Duodenal mucosa (tissue), 2 donors: ENCODE measurements at regions not wholly inside any gene's neighbourhood (a gene's known extent, or its start where the extent isn't known, plus 50 kb on each side); places are given as distances from the start of the nearest gene placed in this dataset.

ENCODE experiments used
- H3K27ac ChIP-seq: one replicate; pipeline ENCODE4 v1.7.0; 2013; ENCODE audit warnings: low read depth, low read length
- H3K27me3 ChIP-seq, 2 donors: one replicate each; pipeline ENCODE4 v1.7.0; 2013; ENCODE audit warnings: low read length in 2 of 2, control low read depth in 1 of 2; ENCODE audit not compliant: insufficient read depth in 2 of 2, control insufficient read depth in 1 of 2
- H3K36me3 ChIP-seq, 2 donors: one replicate each; pipeline ENCODE4 v1.7.0; 2013; ENCODE audit warnings: low read length in 2 of 2, control low read depth in 1 of 2; ENCODE audit not compliant: insufficient read depth in 2 of 2, control insufficient read depth in 1 of 2
- H3K4me1 ChIP-seq, 2 donors: one replicate each; pipeline ENCODE4 v1.7.0; 2013; ENCODE audit warnings: low read length in 2 of 2, control low read depth in 1 of 2; ENCODE audit not compliant: insufficient read depth in 2 of 2, control insufficient read depth in 1 of 2
- H3K4me3 ChIP-seq, 2 donors: one replicate each; pipeline ENCODE4 v1.7.0; 2013; ENCODE audit warnings: low read length in 2 of 2, low read depth in 1 of 2
- H3K9ac ChIP-seq, 2 donors: one replicate each; pipeline ENCODE4 v1.7.0; 2013; ENCODE audit warnings: low read length in 2 of 2, low read depth in 1 of 2
- H3K9me3 ChIP-seq, 2 donors: one replicate each; pipeline ENCODE4 v1.7.0; 2013; ENCODE audit warnings: low read length in 2 of 2, control low read depth in 1 of 2; ENCODE audit not compliant: control insufficient read depth in 1 of 2

DNA sequence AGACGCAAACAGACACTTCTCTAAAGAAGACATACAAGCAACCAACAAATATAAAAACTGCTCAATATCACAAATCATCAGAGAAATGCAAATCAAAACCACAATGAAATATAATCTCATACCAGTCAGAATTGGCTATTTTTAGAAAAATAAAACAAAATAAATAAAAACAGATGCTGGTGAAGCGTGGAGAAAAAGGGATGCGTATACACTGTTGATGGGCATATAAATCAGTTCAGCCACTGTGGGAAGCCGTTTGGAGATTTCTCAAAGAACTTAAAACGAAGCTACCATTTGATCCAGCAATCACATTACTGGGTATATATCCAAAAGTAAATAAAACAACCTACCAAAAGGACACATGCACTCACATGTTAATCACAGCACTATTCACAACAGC lies 206.2 kb downstream of the HNMT start:
- H3K4me1 ChIP-seq = no peaks in the 10 kb centered on the region
- H3K9ac ChIP-seq = no peak overlapping the region
- peaks cover under 1 to 4% of the 10 kb centered on the region in 2 donors for H3K9me3 ChIP-seq
- H3K27ac ChIP-seq = no peak overlapping the region
- no peak overlapping the region for H3K4me3 ChIP-seq
- H3K27me3 ChIP-seq = no peaks in the 10 kb centered on the region
- H3K36me3 ChIP-seq = no peaks in the 10 kb centered on the region

DNA sequence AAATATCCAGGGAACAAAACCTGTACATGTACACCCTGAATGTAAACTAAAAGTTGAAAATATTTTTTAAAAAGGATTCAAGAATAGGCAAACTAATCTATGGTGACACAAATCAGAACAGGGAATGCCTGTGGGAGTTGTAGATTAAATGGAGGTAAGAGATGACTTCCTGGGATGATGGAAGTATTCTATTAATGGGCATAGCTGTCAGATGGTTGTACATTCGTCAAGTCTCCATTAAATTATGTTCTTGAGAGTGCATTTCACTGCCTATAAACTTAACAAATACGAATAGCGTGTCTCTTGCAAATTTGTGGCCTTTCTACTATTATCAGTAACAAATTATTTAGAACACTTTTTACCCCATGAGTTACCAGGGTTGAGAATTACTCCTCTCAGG lies 207.0 kb downstream of the HNMT start:
- Histone ChIP-seq H3K4me1 (no peaks in the 10 kb centered on the region), H3K4me3 (no peak overlapping the region), H3K9ac (no peak overlapping the region), H3K27ac (no peak overlapping the region), H3K36me3 (no peaks in the 10 kb centered on the region), H3K27me3 (no peaks in the 10 kb centered on the region), H3K9me3 (no peaks in the 10 kb centered on the region)

DNA sequence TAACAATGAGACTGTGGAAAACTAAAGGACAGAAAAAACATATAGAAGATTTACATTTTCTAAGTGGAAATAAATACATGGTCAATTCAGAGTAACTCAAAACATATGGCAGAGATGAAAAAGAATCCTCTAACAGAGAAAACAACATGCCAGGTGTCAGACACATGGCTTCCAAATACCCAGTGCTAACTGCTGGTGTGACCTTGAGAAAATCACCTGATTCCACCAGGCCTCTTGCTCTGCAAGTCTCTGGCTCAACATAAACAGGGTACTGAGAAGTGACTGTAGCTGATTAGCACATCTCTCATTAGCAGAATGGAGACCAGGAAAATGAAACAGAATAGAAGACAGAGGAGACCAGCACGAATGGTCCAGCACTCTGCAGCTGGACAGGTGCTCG lies 210.8 kb downstream of the HNMT start:
- Histone ChIP-seq H3K27me3 (no peaks in the 10 kb centered on the region), H3K4me1 (no peaks in the 10 kb centered on the region), H3K4me3 (no peak overlapping the region), H3K9me3 (no peaks in the 10 kb centered on the region), H3K36me3 (no peaks in the 10 kb centered on the region), H3K27ac (no peak overlapping the region), H3K9ac (no peak overlapping the region)

DNA sequence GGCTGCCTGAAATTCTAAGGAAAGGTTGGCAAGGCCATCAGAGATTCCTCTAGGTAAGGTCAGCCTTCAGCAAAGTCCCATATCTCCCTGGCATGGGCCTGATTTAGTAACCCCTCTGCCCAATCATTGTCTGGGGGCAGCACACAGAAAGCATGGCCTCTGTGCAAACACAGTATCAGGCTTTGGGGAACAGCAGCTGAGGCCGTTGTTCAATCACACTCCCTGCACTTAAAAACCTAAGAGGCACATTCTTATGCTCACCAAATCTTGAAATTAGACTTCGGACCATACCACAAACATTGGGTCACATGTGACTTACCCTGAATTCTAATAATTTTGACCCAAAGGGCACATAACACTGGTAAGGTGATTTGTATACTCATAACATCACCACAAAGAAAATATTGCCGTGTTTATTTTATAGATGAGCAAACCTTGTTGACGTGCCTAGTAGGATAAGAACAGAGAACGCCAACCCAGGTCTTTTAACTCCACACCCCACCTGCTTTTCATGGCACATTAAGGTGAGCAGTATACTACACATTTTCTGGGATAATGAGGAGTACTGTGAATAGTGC lies 212.7 kb downstream of the HNMT start:
- H3K27me3 ChIP-seq = no peaks in the 10 kb centered on the region
- no peaks in the 10 kb centered on the region for H3K4me1 ChIP-seq
- no peak overlapping the region for H3K9ac ChIP-seq
- no peak overlapping the region for H3K4me3 ChIP-seq
- H3K36me3 ChIP-seq = no peaks in the 10 kb centered on the region
- H3K27ac ChIP-seq = no peak overlapping the region
- no peaks in the 10 kb centered on the region for H3K9me3 ChIP-seq

DNA sequence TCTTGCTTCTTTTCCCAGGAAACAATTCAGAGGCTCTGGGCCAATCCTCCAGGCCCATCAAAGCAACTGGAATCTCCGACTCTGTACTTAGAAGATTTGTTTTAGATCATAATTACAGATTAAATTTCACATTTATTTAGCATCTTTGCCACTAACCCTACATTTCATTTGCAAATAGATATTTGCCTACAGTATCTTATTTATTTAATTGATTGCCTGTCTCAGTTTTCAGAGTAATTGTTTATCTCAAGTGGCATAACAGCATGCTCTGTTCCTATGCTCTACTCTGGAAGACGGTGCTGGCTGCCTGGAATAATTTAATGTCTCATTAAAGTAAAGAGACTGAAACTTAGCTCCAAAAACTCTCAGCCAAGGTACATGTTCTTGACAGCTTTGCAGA lies 213.4 kb downstream of the HNMT start:
- no peak overlapping the region for H3K9ac ChIP-seq
- no peak overlapping the region for H3K27ac ChIP-seq
- H3K27me3 ChIP-seq = no peaks in the 10 kb centered on the region
- H3K4me1 ChIP-seq = no peaks in the 10 kb centered on the region
- H3K4me3 ChIP-seq = no peak overlapping the region
- H3K36me3 ChIP-seq = no peaks in the 10 kb centered on the region
- H3K9me3 ChIP-seq = no peaks in the 10 kb centered on the region

DNA sequence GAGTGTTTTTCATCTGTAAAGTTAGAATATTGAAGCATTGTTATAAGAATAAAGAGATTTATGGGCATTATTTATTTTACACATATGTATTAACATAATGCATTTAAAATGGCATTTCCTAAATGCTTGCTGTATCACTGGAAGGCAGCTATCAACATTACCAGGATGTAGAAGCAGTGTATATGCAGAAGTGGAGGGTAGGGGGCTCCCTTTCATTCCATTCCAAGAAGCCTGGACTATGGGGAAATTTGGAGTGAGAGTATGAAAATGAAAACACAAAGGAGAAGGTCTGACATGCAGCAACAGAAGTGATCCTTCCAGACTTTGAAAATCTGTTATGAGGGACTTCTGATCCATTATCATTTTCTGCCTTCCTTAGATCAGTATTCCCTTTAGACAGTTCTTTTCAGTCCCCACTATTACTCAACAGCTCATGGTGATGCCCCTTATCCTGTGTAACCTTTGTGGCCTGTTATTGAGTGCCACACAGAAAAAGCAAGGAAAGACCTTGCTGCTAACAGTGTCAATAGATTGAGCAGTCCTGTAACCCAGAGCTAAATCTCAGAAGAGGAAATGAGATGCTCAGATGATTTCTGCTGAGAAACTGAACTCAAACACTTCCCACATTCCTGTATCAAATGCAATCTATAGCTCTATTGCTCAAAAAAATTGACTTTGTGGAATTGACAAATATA lies 216.6 kb downstream of the HNMT start:
- H3K36me3 ChIP-seq = no peaks in the 10 kb centered on the region
- H3K4me1 ChIP-seq = no peaks in the 10 kb centered on the region
- H3K27ac ChIP-seq = no peak overlapping the region
- H3K4me3 ChIP-seq = no peak overlapping the region
- no peak overlapping the region for H3K9ac ChIP-seq
- no peaks in the 10 kb centered on the region for H3K27me3 ChIP-seq
- no peaks in the 10 kb centered on the region for H3K9me3 ChIP-seq

DNA sequence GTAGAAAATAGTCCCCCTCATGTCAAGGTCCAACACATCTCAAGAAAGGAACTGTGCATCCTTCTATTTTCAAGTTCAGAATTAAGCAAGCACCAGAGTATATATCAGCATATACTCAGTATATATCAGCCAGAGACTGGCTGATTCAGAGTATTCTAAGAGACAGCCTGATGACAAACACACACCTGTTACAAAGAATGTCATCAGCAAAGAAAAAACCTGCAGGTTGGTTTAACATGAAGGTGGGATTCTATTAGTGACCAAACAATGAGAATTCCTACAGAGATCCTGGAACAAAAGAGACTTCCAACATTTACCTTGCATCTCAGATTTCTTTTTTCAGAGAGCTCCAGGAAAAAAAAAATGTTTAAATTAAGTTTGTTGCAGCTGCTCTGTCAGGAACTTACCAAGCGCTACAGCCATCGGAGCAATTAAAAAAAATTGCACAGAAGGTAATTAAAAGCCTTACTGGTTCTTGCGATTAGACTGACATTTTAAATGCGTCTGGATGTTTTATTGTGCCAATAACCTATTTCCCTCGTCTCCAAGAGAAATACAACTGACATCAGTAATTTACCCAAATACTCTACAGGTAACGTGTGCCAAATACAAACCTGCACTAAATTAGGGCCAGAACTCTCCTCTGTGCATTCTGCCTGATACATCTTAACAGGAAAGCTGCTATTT lies 218.1 kb downstream of the HNMT start:
- no peaks in the 10 kb centered on the region for H3K36me3 ChIP-seq
- no peaks in the 10 kb centered on the region for H3K9me3 ChIP-seq
- H3K27me3 ChIP-seq = no peaks in the 10 kb centered on the region
- no peaks in the 10 kb centered on the region for H3K4me1 ChIP-seq
- H3K9ac ChIP-seq = no peak overlapping the region
- H3K4me3 ChIP-seq = no peak overlapping the region
- no peak overlapping the region for H3K27ac ChIP-seq

DNA sequence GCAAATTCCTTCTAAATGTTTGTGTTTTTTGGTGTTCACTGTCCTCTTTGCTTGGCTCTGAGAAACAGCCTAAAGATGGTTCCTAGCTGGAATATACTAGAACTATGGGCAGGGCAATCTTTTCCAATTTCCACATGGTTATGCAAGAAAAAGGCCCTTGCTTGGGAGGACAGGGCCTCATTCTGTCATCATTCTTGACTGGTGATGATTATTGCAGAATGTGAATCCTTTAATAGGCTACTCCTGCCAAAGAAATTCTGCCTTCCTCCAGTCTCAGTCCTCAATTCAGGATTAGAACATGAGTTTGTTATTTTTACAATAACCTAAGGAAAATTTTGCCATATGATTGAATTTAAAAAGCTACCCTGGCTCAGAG lies 218.7 kb downstream of the HNMT start:
- Histone ChIP-seq H3K27ac (no peak overlapping the region), H3K9ac (no peak overlapping the region), H3K4me3 (no peak overlapping the region), H3K4me1 (no peaks in the 10 kb centered on the region), H3K9me3 (no peaks in the 10 kb centered on the region), H3K27me3 (no peaks in the 10 kb centered on the region), H3K36me3 (no peaks in the 10 kb centered on the region)

DNA sequence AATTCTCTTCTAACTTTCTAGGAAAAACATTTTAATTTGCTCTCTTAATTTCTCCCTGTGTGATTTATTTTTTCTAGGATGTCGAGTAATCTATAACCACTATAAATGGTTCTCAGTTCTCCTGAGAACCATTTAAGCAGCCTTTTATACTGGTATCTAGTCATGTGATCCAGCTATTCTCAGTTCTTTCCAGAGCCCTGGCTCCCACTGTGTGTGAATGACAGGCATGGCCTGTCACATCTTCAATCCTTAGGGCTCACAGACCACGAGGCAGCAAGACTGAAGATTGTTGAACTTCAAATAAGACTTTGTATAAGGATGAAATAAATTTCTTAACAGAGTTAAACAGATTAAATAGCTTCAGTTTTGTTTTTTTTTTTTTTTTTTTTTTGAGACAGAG lies 219.4 kb downstream of the HNMT start:
- Histone ChIP-seq H3K27me3 (no peaks in the 10 kb centered on the region), H3K27ac (no peak overlapping the region), H3K9me3 (no peaks in the 10 kb centered on the region), H3K36me3 (no peaks in the 10 kb centered on the region), H3K9ac (no peak overlapping the region), H3K4me3 (no peak overlapping the region), H3K4me1 (no peaks in the 10 kb centered on the region)

DNA sequence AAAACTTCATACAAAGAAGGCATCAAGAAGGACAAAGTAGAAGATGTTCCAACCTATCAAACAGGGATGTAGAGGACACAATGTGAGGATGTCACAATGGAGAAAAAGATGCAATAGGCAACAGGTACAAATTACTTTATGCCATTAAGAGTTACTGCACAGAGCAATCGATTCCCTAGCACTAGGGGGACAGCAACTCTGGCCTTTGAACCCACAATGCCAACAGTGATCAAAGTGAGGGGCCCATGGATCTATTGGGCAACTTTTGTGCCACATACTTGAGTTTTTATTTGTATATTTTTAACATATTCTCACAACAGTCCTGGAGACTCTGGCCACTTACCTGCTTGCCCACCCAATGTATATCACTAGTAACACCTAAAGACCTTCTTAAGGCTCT lies 220.2 kb downstream of the HNMT start:
- no peaks in the 10 kb centered on the region for H3K4me1 ChIP-seq
- H3K9ac ChIP-seq = no peak overlapping the region
- H3K9me3 ChIP-seq = no peaks in the 10 kb centered on the region
- no peak overlapping the region for H3K4me3 ChIP-seq
- no peaks in the 10 kb centered on the region for H3K36me3 ChIP-seq
- no peak overlapping the region for H3K27ac ChIP-seq
- no peaks in the 10 kb centered on the region for H3K27me3 ChIP-seq
